ENCODE measurements at regions not wholly inside any gene's neighbourhood (a gene's known extent, or its start where the extent isn't known, plus 50 kb on each side); places are given as distances from the start of the nearest gene placed in this dataset.

DNA sequence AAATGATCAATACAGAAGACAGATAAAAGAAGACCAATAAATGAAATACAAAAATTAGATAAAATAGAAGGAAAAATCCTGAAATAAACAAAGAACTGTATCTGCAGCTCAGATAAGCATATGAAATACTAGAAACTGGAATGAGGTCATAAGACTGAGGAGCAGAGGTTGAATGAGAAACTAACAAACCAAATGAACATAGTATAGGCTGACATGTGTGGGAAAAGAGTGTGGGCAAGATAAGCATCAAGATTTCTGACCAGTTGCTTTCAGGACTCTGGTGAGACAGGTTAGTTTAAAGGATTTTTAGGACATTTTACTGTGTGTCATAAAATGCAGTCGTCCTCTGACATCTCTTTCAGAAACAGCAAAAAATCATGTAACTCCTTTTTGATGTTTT lies 2073.2 kb upstream of the TENM3 start:
- no peak for TF ChIP-seq CTCF (IDR thresholded peaks at IDR 0.05; ENCODE audit: control extremely low read depth, extremely low read depth)
- no peaks in the 10 kb centered on the region for H3K27me3 ChIP-seq (ENCODE audit: control insufficient read depth in 3 of 3, insufficient read depth in 3 of 3, low read length in 2 of 3)
- H3K4me1 ChIP-seq (ENCODE audit: control insufficient read depth in 5 of 5, insufficient read depth in 5 of 5, low read length in 5 of 5) = no peaks in the 10 kb centered on the region
- no peak overlapping the region for H3K4me3 ChIP-seq
- no peaks in the 10 kb centered on the region for H3K36me3 ChIP-seq (ENCODE audit: control insufficient read depth in 4 of 4, insufficient read depth in 4 of 4, low read length in 4 of 4)
- H3K27ac ChIP-seq (ENCODE audit: low read depth in 1 of 2, low read length in 1 of 2) = no peak overlapping the region
- ATAC-seq (ENCODE audit: insufficient read depth, low FRiP score) (no peak), DNase-seq (no peak)
- H3K9me3 ChIP-seq (ENCODE audit: control insufficient read depth in 4 of 4, insufficient read depth in 3 of 4, low read length in 3 of 4) = no peaks in the 10 kb centered on the region
- H3K9ac ChIP-seq (ENCODE audit: insufficient read depth in 1 of 2, low read length in 2 of 2) = no peak overlapping the region
- WGBS, 2 donors = 75 to 89% methylated on average over 1 of the region's 1 CpG

DNA sequence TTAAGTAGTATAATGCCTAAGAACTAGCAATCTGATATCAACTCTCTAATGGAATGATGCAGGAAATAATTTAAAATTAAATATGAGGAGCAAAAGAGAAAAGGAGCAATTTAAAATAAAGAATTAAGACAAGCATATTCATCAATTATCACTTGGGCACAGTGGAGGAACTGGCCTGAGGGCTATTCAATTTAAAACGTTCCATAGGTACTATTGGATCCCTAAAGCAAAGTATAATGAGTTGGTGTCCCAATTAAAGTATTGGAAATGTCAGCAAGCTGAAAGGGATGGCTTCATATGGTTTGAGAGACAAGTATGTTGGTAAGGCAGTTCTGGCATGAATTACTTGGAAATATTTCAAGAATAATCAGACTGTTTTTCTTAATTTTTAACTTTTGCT lies 2064.1 kb upstream of the TENM3 start:
- H3K9me3 ChIP-seq (ENCODE audit: control insufficient read depth in 4 of 4, insufficient read depth in 3 of 4, low read length in 3 of 4) = no peaks in the 10 kb centered on the region
- TF ChIP-seq CTCF (IDR thresholded peaks at IDR 0.05; ENCODE audit: control extremely low read depth, extremely low read depth) = no peak
- WGBS, 2 donors = 45 to 67% methylated on average over 1 of the region's 1 CpG

DNA sequence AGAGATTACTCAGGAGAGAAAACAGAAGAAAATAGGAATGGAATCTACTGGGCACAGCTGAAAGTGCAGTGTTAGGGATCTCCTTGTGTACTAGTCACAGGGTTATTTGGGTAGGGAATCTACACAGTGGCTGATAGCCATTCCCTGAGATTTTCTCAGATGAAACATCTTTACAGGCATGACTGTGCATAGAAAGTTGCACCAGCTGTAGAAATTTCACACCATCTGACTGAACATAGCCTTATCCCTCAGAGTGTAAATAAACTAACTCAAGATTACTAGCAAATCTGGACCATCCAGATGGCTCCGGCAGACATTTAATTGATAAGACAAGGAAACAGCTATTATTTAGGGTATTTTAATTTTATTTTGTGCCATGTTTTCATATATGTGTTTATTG lies 2053.5 kb upstream of the TENM3 start:
- H3K9me3 ChIP-seq (ENCODE audit: control insufficient read depth in 4 of 4, insufficient read depth in 3 of 4, low read length in 3 of 4) = peaks cover 0 to 3% (median 0%) of the 10 kb centered on the region in 4 donors
- no peak overlapping the region for H3K9ac ChIP-seq (ENCODE audit: insufficient read depth in 1 of 2, low read length in 2 of 2)
- H3K27ac ChIP-seq (ENCODE audit: low read depth in 1 of 2, low read length in 1 of 2) = no peak overlapping the region
- H3K4me3 ChIP-seq = no peak overlapping the region
- DNase-seq = no peak
- TF ChIP-seq CTCF (IDR thresholded peaks at IDR 0.05; ENCODE audit: control extremely low read depth, extremely low read depth) = no peak
- 76 to 86% methylated on average over 1 of the region's 1 CpG for WGBS, 2 donors
- no peaks in the 10 kb centered on the region for H3K36me3 ChIP-seq (ENCODE audit: control insufficient read depth in 4 of 4, insufficient read depth in 4 of 4, low read length in 4 of 4)
- ATAC-seq (ENCODE audit: insufficient read depth, low FRiP score) = no peak
- no peaks in the 10 kb centered on the region for H3K27me3 ChIP-seq (ENCODE audit: control insufficient read depth in 3 of 3, insufficient read depth in 3 of 3, low read length in 2 of 3)
- no peaks in the 10 kb centered on the region for H3K4me1 ChIP-seq (ENCODE audit: control insufficient read depth in 5 of 5, insufficient read depth in 5 of 5, low read length in 5 of 5)

More for the DNA sequence above, 2064.1 kb upstream of the TENM3 start:
- Histone ChIP-seq H3K4me3 (no peak overlapping the region), H3K27ac (ENCODE audit: low read depth in 1 of 2, low read length in 1 of 2) (no peak overlapping the region), H3K4me1 (ENCODE audit: control insufficient read depth in 5 of 5, insufficient read depth in 5 of 5, low read length in 5 of 5) (no peaks in the 10 kb centered on the region), H3K9ac (ENCODE audit: insufficient read depth in 1 of 2, low read length in 2 of 2) (no peak overlapping the region), H3K36me3 (ENCODE audit: control insufficient read depth in 4 of 4, insufficient read depth in 4 of 4, low read length in 4 of 4) (no peaks in the 10 kb centered on the region), H3K27me3 (ENCODE audit: control insufficient read depth in 3 of 3, insufficient read depth in 3 of 3, low read length in 2 of 3) (no peaks in the 10 kb centered on the region)
- no peak for ATAC-seq (ENCODE audit: insufficient read depth, low FRiP score)
- DNase-seq = peak in 1 of 3 donors; percentile 9

DNA sequence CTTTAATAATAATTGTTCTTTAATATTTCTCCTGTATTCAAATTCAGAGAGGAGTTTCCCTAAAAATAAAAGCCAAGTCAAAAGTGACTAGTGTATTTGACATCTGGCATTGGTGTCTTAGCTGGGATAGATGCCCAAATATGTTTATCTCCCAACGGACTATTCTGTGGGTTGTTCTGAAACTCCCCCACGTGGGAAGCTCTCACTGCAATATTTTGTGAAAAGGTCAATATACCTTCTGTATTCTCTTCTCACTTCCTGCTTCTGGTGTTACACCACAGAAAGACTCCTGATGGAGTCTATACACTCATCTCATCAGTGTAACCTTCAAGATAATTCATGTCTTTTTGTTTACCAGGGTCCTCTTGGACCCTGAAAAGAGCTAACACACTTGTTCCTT lies 2052.8 kb upstream of the TENM3 start:
- Histone ChIP-seq H3K9ac (ENCODE audit: insufficient read depth in 1 of 2, low read length in 2 of 2) (no peak overlapping the region), H3K4me1 (ENCODE audit: control insufficient read depth in 5 of 5, insufficient read depth in 5 of 5, low read length in 5 of 5) (no peaks in the 10 kb centered on the region), H3K36me3 (ENCODE audit: control insufficient read depth in 4 of 4, insufficient read depth in 4 of 4, low read length in 4 of 4) (no peaks in the 10 kb centered on the region), H3K9me3 (ENCODE audit: control insufficient read depth in 4 of 4, insufficient read depth in 3 of 4, low read length in 3 of 4) (peaks cover 0 to 3% (median 0%) of the 10 kb centered on the region in 4 donors), H3K27ac (ENCODE audit: low read depth in 1 of 2, low read length in 1 of 2) (no peak overlapping the region), H3K4me3 (no peak overlapping the region), H3K27me3 (ENCODE audit: control insufficient read depth in 3 of 3, insufficient read depth in 3 of 3, low read length in 2 of 3) (no peaks in the 10 kb centered on the region)
- TF ChIP-seq CTCF (IDR thresholded peaks at IDR 0.05; ENCODE audit: control extremely low read depth, extremely low read depth) = no peak
- no peak for ATAC-seq (ENCODE audit: insufficient read depth, low FRiP score)
- WGBS, 2 donors = 41 to 67% methylated on average over 2 of the region's 2 CpGs
- DNase-seq = no peak
